Hematopoietic multipotent progenitor cell treated with erythropoietin and hydrocortisone succinate and interleukin-3 and kit ligand, for 8 days (in vitro differentiated cells): ENCODE measurements at regions not wholly inside any gene's neighbourhood (a gene's known extent, or its start where the extent isn't known, plus 50 kb on each side); places are given as distances from the start of the nearest gene placed in this dataset.
"Not testable (repeated sequence)": the region's sequence is repeated elsewhere in the genome, so short reads cannot be mapped to it uniquely, and the experiment has no call there.

ENCODE experiments used
- DNase-seq: peaks from one replicate; pipeline ENCODE4 v3.0.0-alpha.2; 2015

DNA sequence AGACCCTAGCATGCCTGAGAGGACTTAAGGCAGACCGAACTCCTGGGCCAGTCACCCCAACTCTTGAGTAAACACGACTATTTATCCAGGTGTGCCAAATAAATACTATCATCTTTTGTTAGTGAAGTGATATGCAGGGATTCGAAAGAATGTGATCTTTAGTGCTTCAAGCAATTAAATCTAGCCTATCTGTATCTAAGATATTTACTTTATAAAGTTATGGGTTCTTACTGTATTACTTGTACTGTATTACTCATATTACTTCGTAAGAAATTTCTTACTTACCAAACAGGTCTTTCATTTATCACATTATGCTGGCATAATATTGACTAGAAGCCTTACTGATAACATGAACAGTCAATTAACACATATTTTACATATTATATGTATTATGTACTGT is 211.6 kb upstream of the NECTIN3 start:
- DNase-seq: no peak

DNA sequence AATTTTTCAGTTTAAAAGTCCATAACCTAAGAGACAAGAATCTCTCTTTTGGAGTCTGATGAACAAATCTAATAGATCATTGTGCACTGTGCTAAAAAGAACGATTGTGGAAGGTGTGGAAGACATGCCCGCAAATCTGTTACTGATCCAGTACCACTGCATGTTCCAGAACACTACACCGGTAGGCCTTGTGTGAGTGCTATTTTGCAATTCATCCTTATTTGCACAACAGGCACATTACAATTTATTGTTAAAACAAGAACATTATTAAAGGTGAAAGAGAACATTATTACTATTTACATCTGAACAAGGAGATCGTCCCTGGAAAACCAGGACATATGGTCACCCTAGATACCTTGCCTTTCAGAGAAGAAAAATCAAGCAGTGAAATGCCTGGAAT is 205.7 kb upstream of the NECTIN3 start:
- DNase-seq: no peak

DNA sequence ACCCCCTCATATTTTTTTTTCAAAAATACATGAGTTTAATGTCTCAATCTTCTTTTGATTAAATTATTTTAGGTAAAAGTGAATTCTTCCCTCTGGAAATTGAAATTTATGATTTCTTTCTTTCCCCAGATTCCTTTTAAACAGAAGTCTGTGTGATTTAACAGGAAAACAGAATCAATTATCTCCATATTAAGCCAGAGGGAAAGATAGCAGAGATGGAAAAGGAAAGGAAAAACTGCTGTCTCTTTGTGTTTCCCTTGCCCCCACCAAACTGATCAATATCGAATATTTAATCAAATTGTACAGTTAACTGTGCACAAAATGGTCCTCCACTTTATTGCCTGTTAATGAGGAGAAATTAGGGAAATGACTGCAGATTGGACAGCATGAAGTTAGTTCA is 203.5 kb upstream of the NECTIN3 start:
- no peak for DNase-seq

DNA sequence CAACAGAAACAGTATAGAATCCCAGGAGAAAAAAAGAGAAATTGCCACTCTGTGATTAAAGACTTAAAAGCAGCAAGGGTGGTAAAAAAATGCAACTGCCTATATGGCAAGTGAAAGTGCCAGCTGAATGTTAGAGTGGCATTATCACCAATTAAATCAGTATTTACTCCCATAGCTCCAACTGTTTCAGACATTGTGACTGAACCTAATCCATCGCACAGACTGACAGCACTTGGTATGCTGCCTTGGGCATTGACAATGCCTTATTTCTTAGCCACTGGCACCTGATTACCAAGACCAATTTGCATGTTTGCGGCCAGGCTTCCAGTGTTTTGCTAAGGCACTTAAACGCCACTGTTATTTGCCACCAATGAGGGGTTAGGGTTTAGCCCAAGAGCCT is 201.9 kb upstream of the NECTIN3 start:
- DNase-seq: no peak

- no peak for DNase-seq
Observed at GRCh38 chr3:110871869-110872268, 199.7 kb upstream of the NECTIN3 start.

DNA sequence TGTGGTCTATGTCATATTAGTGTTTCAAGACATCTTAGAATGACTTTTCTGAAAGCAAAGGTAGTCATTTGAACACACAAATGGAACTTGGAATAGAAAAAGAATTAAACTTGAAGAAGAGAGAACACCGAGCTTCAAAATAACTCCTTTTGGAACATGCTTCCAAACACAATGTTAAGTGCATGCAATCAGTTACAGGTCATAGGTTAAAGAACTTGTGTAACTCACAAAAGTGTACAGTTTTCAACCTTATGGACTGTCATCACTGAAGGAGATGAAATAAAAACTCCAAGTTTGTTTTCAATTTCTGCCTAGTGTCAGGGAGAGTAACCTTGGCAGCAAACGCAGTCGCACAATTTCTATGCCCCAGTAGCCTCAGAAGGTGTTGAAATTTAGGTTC is 192.9 kb upstream of the NECTIN3 start:
- DNase-seq: no peak

- no peak for DNase-seq
Observed at GRCh38 chr3:110881069-110881468, 190.5 kb upstream of the NECTIN3 start.

DNA sequence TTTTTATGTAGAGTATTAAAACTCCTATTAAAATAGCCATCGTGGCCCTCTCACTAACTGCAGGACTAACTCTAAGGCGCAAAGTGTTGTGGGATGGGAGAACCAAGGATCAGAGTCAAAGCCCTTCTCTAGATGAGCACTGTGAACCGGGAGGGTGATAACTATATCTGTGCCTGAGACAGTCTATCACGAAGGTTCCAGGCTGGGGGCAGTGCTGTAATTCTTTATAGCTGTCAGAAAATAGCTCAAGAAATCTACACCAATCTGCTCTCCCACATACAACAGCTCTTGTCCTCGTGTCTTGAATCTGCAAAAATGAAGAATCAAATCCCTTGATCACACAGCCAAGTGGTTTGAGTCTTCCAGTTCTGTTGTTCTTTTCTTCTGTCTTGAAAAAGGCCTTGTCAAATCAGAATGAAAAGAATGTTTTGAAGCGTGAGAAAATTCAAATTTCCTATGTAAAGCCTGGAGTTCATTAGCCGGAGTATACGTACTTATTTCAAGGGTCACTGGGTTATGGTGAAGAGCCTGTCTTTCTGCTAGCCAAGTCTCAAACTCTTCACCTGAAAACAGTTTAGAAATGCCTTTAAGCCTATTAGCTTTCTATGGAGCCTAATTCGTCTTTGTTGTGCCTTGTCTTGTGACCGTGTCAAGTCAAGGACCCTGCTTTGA is 185.3 kb upstream of the NECTIN3 start:
- no peak for DNase-seq

DNA sequence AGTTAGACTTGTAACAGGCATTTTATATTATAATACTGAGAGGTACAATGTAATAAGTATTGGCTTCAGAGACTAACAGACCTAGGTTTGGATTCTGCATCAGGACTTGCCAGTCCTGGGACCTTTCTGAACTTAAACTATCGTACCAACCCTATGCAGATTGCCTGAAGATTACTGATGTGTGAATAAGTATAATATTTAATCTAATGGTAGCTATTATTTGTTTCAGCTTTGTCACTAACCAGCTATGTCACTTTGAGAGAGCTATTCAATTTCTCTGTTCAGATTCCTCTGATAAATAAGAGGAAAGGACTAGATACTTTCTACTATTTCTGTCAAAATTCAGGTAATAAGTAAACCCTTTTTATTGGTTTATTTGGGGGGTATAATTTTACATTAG is 184.4 kb upstream of the NECTIN3 start:
- DNase-seq: no peak

DNA sequence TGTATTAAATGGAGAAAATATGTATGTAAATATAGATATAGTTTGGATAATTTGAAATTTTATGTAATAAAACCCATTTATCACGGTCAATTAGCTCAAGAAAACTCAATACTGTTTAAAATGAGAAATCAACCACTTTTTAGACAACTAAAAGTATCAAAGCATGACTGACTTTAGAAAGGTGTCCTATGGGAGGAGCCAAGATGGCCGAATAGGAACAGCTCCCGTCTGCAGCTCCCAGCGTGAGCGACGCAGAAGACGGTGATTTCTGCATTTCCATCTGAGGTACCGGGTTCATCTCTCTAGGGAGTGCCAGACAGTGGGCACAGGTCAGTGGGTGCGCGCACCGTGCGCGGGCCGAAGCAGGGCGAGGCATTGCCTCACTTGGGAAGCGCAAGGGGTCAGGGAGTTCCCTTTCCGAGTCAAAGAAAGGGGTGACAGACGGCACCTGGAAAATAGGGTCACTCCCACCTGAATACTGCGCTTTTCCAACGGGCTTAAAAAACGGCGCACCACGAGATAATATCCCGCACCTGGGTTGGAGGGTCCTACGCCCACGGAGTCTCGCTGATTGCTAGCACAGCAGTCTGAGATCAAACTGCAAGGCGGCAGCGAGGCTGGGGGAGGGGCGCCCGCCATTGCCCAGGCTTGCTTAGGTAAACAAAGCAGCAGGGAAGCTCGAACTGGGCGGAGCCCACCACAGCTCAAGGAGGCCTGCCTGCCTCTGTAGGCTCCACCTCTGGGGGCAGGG is 182.8 kb upstream of the NECTIN3 start:
- not testable (repeated sequence) for DNase-seq

- DNase-seq: not testable (repeated sequence)
Observed at GRCh38 chr3:110889376-110889699, 182.3 kb upstream of the NECTIN3 start.

GRCh38 chr3:110894574-110894973 is 177.0 kb upstream of the NECTIN3 start:
- DNase-seq: no peak

DNA sequence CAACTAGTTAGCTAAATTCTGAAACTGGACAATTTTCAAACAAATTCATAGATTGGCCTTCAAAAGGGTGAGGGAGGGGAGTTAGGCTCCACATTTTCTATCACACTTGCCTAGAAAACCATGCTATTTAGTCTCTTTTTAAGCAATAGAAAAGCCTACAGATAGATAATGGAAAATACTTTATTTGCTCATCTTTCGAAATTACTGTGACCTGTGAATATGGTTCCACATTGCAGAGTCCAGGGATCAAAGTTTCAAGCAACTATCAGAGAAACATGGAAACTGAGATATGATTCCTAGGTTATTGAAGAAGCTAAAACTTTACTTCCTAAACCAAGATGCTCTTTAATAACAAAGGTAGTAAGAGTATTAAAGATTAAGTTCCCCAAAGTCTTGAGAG is 176.6 kb upstream of the NECTIN3 start:
- DNase-seq: no peak

DNA sequence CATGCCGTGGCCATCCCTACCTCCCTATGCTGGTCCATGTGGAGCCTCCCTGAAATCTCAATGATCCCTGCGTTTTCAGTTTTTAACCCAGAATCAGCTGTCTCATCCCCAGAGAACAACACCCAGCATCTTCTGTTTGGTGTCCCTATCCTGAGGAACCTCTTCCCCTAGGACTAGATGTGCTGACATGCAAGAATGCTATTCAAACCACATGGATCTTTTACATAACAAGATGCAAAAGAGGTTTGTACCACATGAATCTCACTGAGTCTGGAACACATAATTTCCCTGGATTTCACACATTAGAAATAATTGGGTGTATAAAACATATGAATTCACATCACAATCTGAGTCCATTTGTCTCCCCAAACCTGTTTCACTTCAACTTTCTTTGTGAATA is 174.6 kb upstream of the NECTIN3 start:
- no peak for DNase-seq

GRCh38 chr3:110900576-110900975 is 171.0 kb upstream of the NECTIN3 start:
- no peak for DNase-seq

GRCh38 chr3:110901536-110901935 is 170.1 kb upstream of the NECTIN3 start:
- DNase-seq: no peak

DNA sequence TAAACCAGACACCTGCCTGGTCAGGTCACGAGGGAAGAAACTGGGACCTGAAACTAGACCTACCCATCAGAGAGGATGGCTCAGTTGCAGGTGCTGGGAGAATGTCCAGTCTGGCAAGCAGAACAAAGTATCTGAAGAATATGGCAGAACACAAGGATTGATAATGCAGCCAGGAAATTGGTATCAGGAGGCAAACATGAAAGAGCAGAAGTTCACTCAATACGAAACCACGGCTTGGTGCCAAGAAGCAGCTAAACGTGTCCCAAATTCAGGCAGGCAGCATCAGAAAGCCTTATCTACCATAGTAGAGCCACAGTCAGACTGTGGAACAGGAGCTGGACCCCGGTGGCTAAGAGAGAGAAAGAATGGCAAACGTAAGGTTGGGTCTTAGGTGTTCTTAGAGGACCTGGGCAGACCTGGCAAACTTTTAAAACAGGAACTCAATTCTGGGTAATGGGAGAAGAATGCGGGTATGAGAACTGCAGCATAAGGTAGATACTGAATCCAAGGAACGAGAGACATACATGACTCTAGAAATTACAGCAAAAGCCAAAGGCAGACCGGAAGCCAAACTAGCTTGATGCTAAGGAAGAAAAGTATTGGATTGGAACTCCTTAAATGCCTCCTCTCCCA is 169.0 kb upstream of the NECTIN3 start:
- DNase-seq: no peak

DNA sequence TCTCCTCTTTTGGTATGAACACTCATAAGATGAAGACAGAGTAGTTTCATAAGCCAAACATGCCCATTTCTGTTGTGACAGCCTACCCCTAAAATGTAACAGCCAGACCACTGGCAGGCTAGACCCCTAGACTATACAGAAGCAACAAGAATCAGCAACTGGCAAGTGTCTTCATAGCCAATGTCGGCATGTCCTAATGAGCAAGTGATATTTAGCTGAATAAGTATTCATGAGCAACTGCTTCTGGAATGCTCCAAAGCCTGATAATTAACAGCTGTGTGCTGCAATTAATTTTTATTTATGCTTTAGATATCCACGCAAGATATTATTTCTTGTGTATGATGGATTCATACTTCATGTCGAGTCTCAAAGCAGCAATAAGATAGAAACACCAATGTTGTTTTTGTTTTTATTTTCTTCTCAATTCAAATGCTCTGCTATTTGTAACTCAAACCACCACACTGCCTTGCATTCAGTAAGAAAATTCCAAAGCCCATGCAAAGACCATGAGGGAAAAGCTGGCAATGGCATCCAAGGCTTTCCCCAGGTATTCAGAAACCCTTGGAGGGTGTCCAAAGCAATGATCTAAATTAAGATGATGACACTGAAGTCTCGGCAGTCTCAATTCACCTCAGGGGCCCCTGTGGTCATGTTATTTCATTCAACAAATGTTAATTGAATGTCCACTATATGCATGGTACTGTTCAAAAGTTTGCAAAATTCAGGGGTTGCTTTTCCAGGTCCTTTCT is 167.7 kb upstream of the NECTIN3 start:
- DNase-seq: no peak

DNA sequence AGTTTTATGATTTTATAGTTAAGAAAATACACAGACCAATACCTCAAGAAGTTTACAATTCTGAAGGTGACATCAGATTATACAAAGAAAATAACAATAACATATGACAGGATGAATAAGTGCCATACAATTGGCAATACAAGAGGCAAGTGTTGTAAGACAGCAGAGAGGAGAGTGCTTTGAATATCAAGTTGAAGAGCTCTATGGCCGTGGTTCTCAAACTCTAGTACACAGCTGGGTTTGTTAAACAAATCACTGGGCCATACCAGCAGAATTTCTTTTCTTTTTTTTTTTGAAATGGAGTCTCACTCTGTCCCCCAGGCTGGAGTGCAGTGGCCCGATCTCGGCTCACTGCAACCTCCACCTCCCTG is 167.1 kb upstream of the NECTIN3 start:
- DNase-seq: no peak

DNA sequence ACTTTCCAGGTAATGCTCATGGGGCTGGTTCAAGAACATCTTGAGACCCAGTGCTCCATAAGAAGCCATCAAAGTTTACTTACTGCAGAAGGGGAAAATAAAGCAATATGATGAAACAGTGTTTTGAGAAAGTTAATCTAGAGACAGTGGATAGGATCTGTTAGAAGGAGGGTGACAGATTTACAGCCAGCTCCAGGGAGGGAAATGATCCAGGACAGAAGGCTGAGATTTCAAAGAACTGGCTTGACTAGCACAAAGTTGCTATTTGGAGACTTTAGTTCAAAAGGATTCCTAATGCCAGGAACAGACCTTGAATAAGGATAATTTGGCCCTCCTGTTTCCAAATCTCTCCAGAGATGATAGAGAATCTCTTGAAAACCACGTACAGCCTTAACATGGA is 166.5 kb upstream of the NECTIN3 start:
- DNase-seq: no peak

- no peak for DNase-seq
Observed at GRCh38 chr3:110909839-110910238, 161.8 kb upstream of the NECTIN3 start.

GRCh38 chr3:110910346-110910955 is 161.2 kb upstream of the NECTIN3 start:
- DNase-seq: no peak

DNA sequence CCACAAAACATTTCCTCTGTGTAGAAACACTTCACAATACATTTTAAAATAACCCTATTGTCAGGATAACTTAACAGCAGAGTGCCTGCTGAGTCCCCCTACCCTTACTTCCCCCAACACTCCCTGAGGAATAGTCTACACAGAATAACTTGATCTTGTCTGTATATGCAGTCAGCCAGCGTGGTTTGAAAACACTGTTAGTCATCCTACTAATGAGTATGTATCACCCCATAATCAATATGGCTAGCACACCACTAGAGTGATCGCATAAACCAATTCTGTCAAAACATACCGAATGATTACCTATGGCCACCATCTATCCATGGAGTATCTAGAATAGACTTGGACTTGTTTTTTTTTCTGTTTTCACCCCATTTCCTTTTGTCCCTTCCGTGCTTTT is 152.7 kb upstream of the NECTIN3 start:
- no peak for DNase-seq
